ENCODE measurements at regions not wholly inside any gene's neighbourhood (a gene's known extent, or its start where the extent isn't known, plus 50 kb on each side); places are given as distances from the start of the nearest gene placed in this dataset.
A peak's percentile ranks its signal among the peaks of the same experiment; 100 is the strongest.

- DNase-seq: no peak
These were observed 625.4 kb upstream of the FANCL start for GRCh38 chr2:58866527-58866926.

GRCh38 chr2:58866040-58866439 lies 624.9 kb upstream of the FANCL start:
- no peak for DNase-seq

- no peak for DNase-seq
These were observed 624.3 kb upstream of the FANCL start for GRCh38 chr2:58865436-58865835.

GRCh38 chr2:58862244-58862643 lies 621.1 kb upstream of the FANCL start:
- no peak for DNase-seq

- DNase-seq: no peak
These were observed 619.5 kb upstream of the FANCL start for GRCh38 chr2:58860586-58860985.

- DNase-seq: no peak
These were observed 615.0 kb upstream of the FANCL start for GRCh38 chr2:58856100-58856499.

- DNase-seq: peak; percentile 14
These were observed 612.3 kb upstream of the FANCL start for GRCh38 chr2:58853420-58853819.

GRCh38 chr2:58852905-58853304 lies 611.8 kb upstream of the FANCL start:
- no peak for DNase-seq

- peak; percentile 14 for DNase-seq
These were observed 611.1 kb upstream of the FANCL start for GRCh38 chr2:58852243-58852642.

- no peak for DNase-seq
These were observed 610.5 kb upstream of the FANCL start for GRCh38 chr2:58851598-58851997.

GRCh38 chr2:58845011-58845410 lies 603.9 kb upstream of the FANCL start:
- DNase-seq: no peak

GRCh38 chr2:58842501-58843155 lies 601.5 kb upstream of the FANCL start:
- DNase-seq: no peak

GRCh38 chr2:58834404-58834803 lies 593.3 kb upstream of the FANCL start:
- DNase-seq: peak; percentile 21

- no peak for DNase-seq
These were observed 585.7 kb upstream of the FANCL start for GRCh38 chr2:58826795-58827194.

GRCh38 chr2:58812771-58813344 lies 571.7 kb upstream of the FANCL start:
- DNase-seq: peak; percentile 11

- DNase-seq: no peak
These were observed 564.0 kb upstream of the FANCL start for GRCh38 chr2:58805126-58805525.

- no peak for DNase-seq
These were observed 562.1 kb upstream of the FANCL start for GRCh38 chr2:58803192-58803591.

GRCh38 chr2:58800881-58801280 lies 559.8 kb upstream of the FANCL start:
- DNase-seq: no peak

- DNase-seq: no peak
These were observed 557.6 kb upstream of the FANCL start for GRCh38 chr2:58798676-58799208.

- DNase-seq: peak; percentile 1
These were observed 555.2 kb upstream of the FANCL start for GRCh38 chr2:58796239-58796910.

GRCh38 chr2:58794916-58795315 lies 553.8 kb upstream of the FANCL start:
- DNase-seq: no peak

GRCh38 chr2:58794103-58794502 lies 553.0 kb upstream of the FANCL start:
- no peak for DNase-seq

GRCh38 chr2:58788402-58788801 lies 547.3 kb upstream of the FANCL start:
- peak; percentile 10 for DNase-seq

GRCh38 chr2:58770846-58771245 lies 529.7 kb upstream of the FANCL start:
- DNase-seq: no peak

Measured in fibroblast of skin of right quadriceps (primary cell).